AG09309 (cell line): ENCODE measurements at regions not wholly inside any gene's neighbourhood (a gene's known extent, or its start where the extent isn't known, plus 50 kb on each side); places are given as distances from the start of the nearest gene placed in this dataset.
A peak's percentile ranks its signal among the peaks of the same experiment; 100 is the strongest.

Experiments
- DNase-seq: peaks from one replicate; pipeline ENCODE4 v3.0.0-alpha.2; 2010; ENCODE audit warnings: low read depth
- H3K4me3 ChIP-seq: 2 replicates; pipeline ENCODE4 v1.5.1; 2011; ENCODE audit warnings: mild to moderate bottlenecking, low read depth, low read length, moderate library complexity; ENCODE audit not compliant: control insufficient read depth
- CTCF ChIP-seq: IDR thresholded peaks from 2 replicates; pipeline ENCODE4 v1.5.1; 2011; ENCODE audit warnings: mild to moderate bottlenecking, low read depth, low read length, inconsistent platforms; ENCODE audit not compliant: insufficient read depth, control insufficient read depth; ENCODE audit errors: missing control alignments

GRCh38 chr7:115356999-115357702, 435.3 kb downstream of the MDFIC start:
- TF ChIP-seq CTCF = no peak
- DNase-seq = peak; percentile 68
- no peak overlapping the region for H3K4me3 ChIP-seq

GRCh38 chr7:115356139-115356746, 434.3 kb downstream of the MDFIC start:
- H3K4me3 ChIP-seq = no peak overlapping the region
- peak; percentile 53 for TF ChIP-seq CTCF
- DNase-seq = no peak

- no peak for DNase-seq
- TF ChIP-seq CTCF = no peak
- H3K4me3 ChIP-seq = no peak overlapping the region
These were observed 433.0 kb downstream of the MDFIC start for GRCh38 chr7:115354925-115355324.

GRCh38 chr7:115352375-115352774, 430.5 kb downstream of the MDFIC start:
- TF ChIP-seq CTCF = peak; percentile 44
- DNase-seq = peak; percentile 63
- H3K4me3 ChIP-seq = no peak overlapping the region

- TF ChIP-seq CTCF = no peak
- H3K4me3 ChIP-seq = no peak overlapping the region
- no peak for DNase-seq
These were observed 428.9 kb downstream of the MDFIC start for GRCh38 chr7:115350764-115351163.

- no peak for TF ChIP-seq CTCF
These were observed 427.7 kb downstream of the MDFIC start for GRCh38 chr7:115349635-115350034.

GRCh38 chr7:115346685-115347084, 424.8 kb downstream of the MDFIC start:
- DNase-seq = peak; percentile 31
- no peak for TF ChIP-seq CTCF
- no peak overlapping the region for H3K4me3 ChIP-seq

More at GRCh38 chr7:115349635-115350034, 427.7 kb downstream of the MDFIC start:
- DNase-seq = no peak
- H3K4me3 ChIP-seq = no peak overlapping the region
